K562 (cell line): ENCODE measurements at regions not wholly inside any gene's neighbourhood (a gene's known extent, or its start where the extent isn't known, plus 50 kb on each side); places are given as distances from the start of the nearest gene placed in this dataset.

Experiments
- BRD4 ChIP-seq: fragments of 200-600 bp; sonication (generic); IDR thresholded peaks from 2 replicates; pipeline ENCODE4 v1.6.1; 2017; ENCODE audit warnings: inconsistent platforms
- CBFA2T2 ChIP-seq: fragments of 450-650 bp; conservative IDR thresholded peaks from 2 replicates; pipeline ENCODE4 v1.6.1; 2017; ENCODE audit warnings: mild to moderate bottlenecking
- CBX3 ChIP-seq, 2 experiments: IDR thresholded peaks; 1 replicate in 1 of 2; 2 replicates in 1 of 2; pipeline ENCODE4 v1.6.1; 2012; ENCODE audit warnings: inconsistent platforms in 2 of 2, low read length in 2 of 2, borderline replicate concordance in 1 of 2, control low read depth in 1 of 2
- EP300 ChIP-seq: IDR thresholded peaks from 2 replicates; pipeline ENCODE4 v1.6.1; 2012; ENCODE audit warnings: low read length, improper control_type of control experiment
- ETV1 ChIP-seq: fragments of 450-650 bp; conservative IDR thresholded peaks from 2 replicates; pipeline ENCODE4 v1.6.1; 2016; ENCODE audit warnings: missing genetic modification characterization, control low read depth, low read depth, missing compliant biosample characterization
- FOXJ2 ChIP-seq: fragments of 200-800 bp; sonication (Bioruptor generic); IDR thresholded peaks from 2 replicates; pipeline ENCODE4 v1.6.1; 2016; ENCODE audit warnings: missing genetic modification characterization, missing compliant biosample characterization
- HDAC8 ChIP-seq: fragments of 450-650 bp; IDR thresholded peaks from 2 replicates; pipeline ENCODE4 v1.6.1; 2016; ENCODE audit warnings: mild to moderate bottlenecking, missing genetic modification characterization, moderate library complexity, missing compliant biosample characterization
- HIVEP1 ChIP-seq: fragments of 250-450 bp; sonication (Bioruptor Pico); IDR thresholded peaks from 2 replicates; pipeline ENCODE4 v1.4.0; 2020; ENCODE audit warnings: mild to moderate bottlenecking
- HNRNPH1 ChIP-seq: fragments of 200-400 bp; formaldehyde crosslinking; optimal IDR thresholded peaks from 2 replicates; pipeline ENCODE3; 2017; ENCODE audit warnings: low read depth, mild to moderate bottlenecking, low read length, moderate library complexity
- HNRNPK ChIP-seq: fragments of 200-400 bp; formaldehyde crosslinking; IDR thresholded peaks from one replicate; pipeline ENCODE4 v1.6.1; 2018; ENCODE audit warnings: mild to moderate bottlenecking, low read depth, low read length; ENCODE audit not compliant: poor library complexity, severe bottlenecking
- HSF4 ChIP-seq: fragments of 250-450 bp; sonication (Bioruptor Pico); IDR thresholded peaks from 2 replicates; pipeline ENCODE4 v2.1.2; 2022; ENCODE audit warnings: mild to moderate bottlenecking, moderate library complexity, borderline replicate concordance
- MEF2D ChIP-seq: conservative IDR thresholded peaks from 2 replicates; pipeline ENCODE4 v1.6.1; 2016; ENCODE audit warnings: low read depth, missing genetic modification characterization, missing compliant biosample characterization
- MXI1 ChIP-seq: IDR thresholded peaks from 2 replicates; pipeline ENCODE4 v1.6.1; 2011; ENCODE audit warnings: low read depth, mild to moderate bottlenecking, improper control_type of control experiment, low read length
- MYC ChIP-seq, 2 experiments: fragments of 250-450 bp in 1 of 2; sonication (Bioruptor Pico) in 1 of 2; IDR thresholded peaks; 2 replicates each; pipeline versions ENCODE4 v1.5.1 to v1.6.1; 2012 to 2021; ENCODE audit warnings: low read depth in 2 of 2, borderline replicate concordance in 1 of 2, improper control_type of control experiment in 1 of 2, low read length in 1 of 2, mild to moderate bottlenecking in 1 of 2, moderate library complexity in 1 of 2
- NCOR1 ChIP-seq: fragments of 450-650 bp; IDR thresholded peaks from 2 replicates; pipeline ENCODE4 v1.6.1; 2016; ENCODE audit warnings: mild to moderate bottlenecking, moderate library complexity
- NFIC ChIP-seq: fragments of 450-650 bp; IDR thresholded peaks from 2 replicates; pipeline ENCODE4 v1.6.1; 2017; ENCODE audit warnings: mild to moderate bottlenecking, inconsistent platforms
- NFXL1 ChIP-seq: fragments of 450-650 bp; formaldehyde crosslinking; IDR thresholded peaks from 2 replicates; pipeline ENCODE4 v1.4.0; 2021; ENCODE audit warnings: mild to moderate bottlenecking
- OTX1 ChIP-seq: fragments of 450-650 bp; formaldehyde crosslinking; IDR thresholded peaks from 2 replicates; pipeline ENCODE4 v1.4.0; 2022; ENCODE audit warnings: mild to moderate bottlenecking
- PCBP1 ChIP-seq: fragments of 200-400 bp; formaldehyde crosslinking; IDR thresholded peaks from 2 replicates; pipeline ENCODE4 v1.6.1; 2018; ENCODE audit warnings: mild to moderate bottlenecking, low read depth, low read length; ENCODE audit not compliant: poor library complexity, severe bottlenecking
- PTBP1 ChIP-seq: fragments of 200-400 bp; formaldehyde crosslinking; IDR thresholded peaks from 2 replicates; pipeline ENCODE4 v1.6.1; 2017; ENCODE audit warnings: low read depth, low read length
- RBM15 ChIP-seq: fragments of 200-400 bp; formaldehyde crosslinking; IDR thresholded peaks from 2 replicates; pipeline ENCODE4 v1.6.1; 2018; ENCODE audit warnings: mild to moderate bottlenecking, low read length, moderate library complexity; ENCODE audit not compliant: insufficient read depth
- RFX7 ChIP-seq: fragments of 250-450 bp; sonication (Bioruptor Pico); IDR thresholded peaks from 2 replicates; pipeline ENCODE4 v1.5.1; 2021; ENCODE audit warnings: mild to moderate bottlenecking
- SOX6 ChIP-seq: fragments of 450-650 bp; IDR thresholded peaks from 2 replicates; pipeline ENCODE4 v1.6.1; 2014; ENCODE audit warnings: mild to moderate bottlenecking
- TEAD4 ChIP-seq, 2 experiments: sonication (generic) in 1 of 2; formaldehyde crosslinking in 1 of 2; IDR thresholded peaks; 2 replicates each; pipeline versions ENCODE4 v1.6.1 to v1.8.0; 2012 to 2022; ENCODE audit warnings: borderline replicate concordance in 1 of 2, inconsistent platforms in 1 of 2, low read length in 1 of 2, mild to moderate bottlenecking in 1 of 2, missing genetic modification reagents in 1 of 2
- TRIM28 ChIP-seq: fragments of 450-650 bp; IDR thresholded peaks from 2 replicates; pipeline ENCODE4 v1.6.1; 2017
- ZBTB17 ChIP-seq: fragments of 450-650 bp; formaldehyde crosslinking; IDR thresholded peaks from 2 replicates; pipeline ENCODE4 v1.4.0; 2020; ENCODE audit warnings: mild to moderate bottlenecking
- ZBTB7A ChIP-seq: IDR thresholded peaks from 2 replicates; pipeline ENCODE4 v1.6.1; 2011; ENCODE audit warnings: low read depth, mild to moderate bottlenecking, low read length, moderate library complexity, borderline replicate concordance; ENCODE audit not compliant: control insufficient read depth
- ZNF785 ChIP-seq: fragments of 250-450 bp; sonication (Bioruptor Pico); IDR thresholded peaks from 2 replicates; pipeline ENCODE4 v1.4.0; 2020; ENCODE audit warnings: mild to moderate bottlenecking
- ZNF79 ChIP-seq: fragments of 250-450 bp; sonication (Bioruptor Pico); IDR thresholded peaks from 2 replicates; pipeline ENCODE4 v1.4.0; 2020; ENCODE audit warnings: low read depth, mild to moderate bottlenecking, moderate library complexity
- TF ChIP-seq, protein P1 (sequence below): fragments of 250-450 bp; sonication (Bioruptor Pico); IDR thresholded peaks from 2 replicates; pipeline ENCODE4 v1.4.0; 2020; ENCODE audit warnings: mild to moderate bottlenecking, moderate library complexity, borderline replicate concordance

GRCh38 chr6:14734052-14734415 is 511.8 kb upstream of the JARID2 start (continued):
- TF ChIP-seq MYC (IDR thresholded peaks at IDR 0.05; ENCODE audit: low read depth, low read length) (no peak), MYC (CRISPR knock-in tag; IDR thresholded peaks at IDR 0.05; ENCODE audit: borderline replicate concordance, low read depth) (no peak), BRD4 (peak; percentile 90), CBFA2T2 (peak; percentile 94), TRIM28 (peak; percentile 98), RBM15 (no peak), HSF4 (CRISPR knock-in tag) (peak; percentile 54; the same call in 1 of the 2 replicates), ETV1 (0 out of 2 replicates have a peak, but pooled peaks have one; percentile 6), OTX1 (CRISPR knock-in tag) (0 out of 2 replicates have a peak, but pooled peaks have one; percentile 10), ZBTB7A (no peak), ZBTB17 (CRISPR knock-in tag) (no peak), PTBP1 (no peak), MXI1 (0 out of 2 replicates have a peak, but pooled peaks have one; percentile 28), NCOR1 (peak; percentile 86), MEF2D (tag) (0 out of 2 replicates have a peak, but pooled peaks have one; percentile 28), CBX3 (IDR thresholded peaks at IDR 0.05; ENCODE audit: borderline replicate concordance in 1 of 2, low read length in 2 of 2) (peak in 1 of 2 experiments; percentile 92; a peak in 2 of 3 replicates), SOX6 (peak; percentile 9; the same call in 1 of the 2 replicates), HDAC8 (tag) (peak; percentile 70; the same call in 1 of the 2 replicates), HNRNPH1 (no peak), NFIC (peak; percentile 62), HNRNPK (no peak), PCBP1 (no peak), TEAD4 (IDR thresholded peaks at IDR 0.05; ENCODE audit: low read length) (peak; percentile 86), TEAD4 (CRISPR knock-in tag; IDR thresholded peaks at IDR 0.05; ENCODE audit: borderline replicate concordance) (no peak), FOXJ2 (tag) (no peak), EP300 (peak; percentile 82; the same call in 1 of the 2 replicates), NFXL1 (no peak), RFX7 (CRISPR knock-in tag) (no peak), ZNF785 (no peak), HIVEP1 (CRISPR knock-in tag) (no peak), ZNF79 (CRISPR knock-in tag) (0 out of 2 replicates have a peak, but pooled peaks have one; percentile 27)
- TF ChIP-seq, protein P1, sequence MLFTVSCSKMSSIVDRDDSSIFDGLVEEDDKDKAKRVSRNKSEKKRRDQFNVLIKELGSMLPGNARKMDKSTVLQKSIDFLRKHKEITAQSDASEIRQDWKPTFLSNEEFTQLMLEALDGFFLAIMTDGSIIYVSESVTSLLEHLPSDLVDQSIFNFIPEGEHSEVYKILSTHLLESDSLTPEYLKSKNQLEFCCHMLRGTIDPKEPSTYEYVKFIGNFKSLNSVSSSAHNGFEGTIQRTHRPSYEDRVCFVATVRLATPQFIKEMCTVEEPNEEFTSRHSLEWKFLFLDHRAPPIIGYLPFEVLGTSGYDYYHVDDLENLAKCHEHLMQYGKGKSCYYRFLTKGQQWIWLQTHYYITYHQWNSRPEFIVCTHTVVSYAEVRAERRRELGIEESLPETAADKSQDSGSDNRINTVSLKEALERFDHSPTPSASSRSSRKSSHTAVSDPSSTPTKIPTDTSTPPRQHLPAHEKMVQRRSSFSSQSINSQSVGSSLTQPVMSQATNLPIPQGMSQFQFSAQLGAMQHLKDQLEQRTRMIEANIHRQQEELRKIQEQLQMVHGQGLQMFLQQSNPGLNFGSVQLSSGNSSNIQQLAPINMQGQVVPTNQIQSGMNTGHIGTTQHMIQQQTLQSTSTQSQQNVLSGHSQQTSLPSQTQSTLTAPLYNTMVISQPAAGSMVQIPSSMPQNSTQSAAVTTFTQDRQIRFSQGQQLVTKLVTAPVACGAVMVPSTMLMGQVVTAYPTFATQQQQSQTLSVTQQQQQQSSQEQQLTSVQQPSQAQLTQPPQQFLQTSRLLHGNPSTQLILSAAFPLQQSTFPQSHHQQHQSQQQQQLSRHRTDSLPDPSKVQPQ (CRISPR knock-in tag) = no peak
